ENCODE measurements at regions not wholly inside any gene's neighbourhood (a gene's known extent, or its start where the extent isn't known, plus 50 kb on each side); places are given as distances from the start of the nearest gene placed in this dataset.
"Not testable (repeated sequence)": the region's sequence is repeated elsewhere in the genome, so short reads cannot be mapped to it uniquely, and the experiment has no call there.

DNA sequence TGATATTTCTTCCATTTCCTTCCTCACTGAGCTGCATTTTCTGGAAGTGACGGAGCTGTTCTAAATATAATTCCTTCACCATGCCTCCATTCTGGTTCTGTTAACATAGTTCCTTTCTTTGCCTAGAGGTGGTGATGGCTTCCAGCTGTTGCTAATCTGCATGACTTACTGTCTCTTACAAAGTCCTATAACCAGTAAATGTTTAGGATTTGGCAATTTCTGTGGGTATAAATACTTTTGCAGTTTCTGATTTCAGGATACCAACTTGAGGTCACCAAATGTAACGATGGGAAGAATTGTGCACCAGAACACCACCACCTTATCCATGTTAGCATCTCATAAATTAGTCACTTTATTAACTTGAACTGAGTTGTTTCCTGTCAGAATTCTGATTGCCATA lies 101.7 kb upstream of the FN1 start:
- Histone ChIP-seq H3K9me3 (ENCODE audit: control insufficient read depth in 2 of 2, insufficient read depth in 1 of 2, low read depth in 1 of 2, low read length in 1 of 2) (peaks cover 0 to 11% of the 10 kb centered on the region in 2 donors), H3K36me3 (ENCODE audit: control insufficient read depth in 3 of 3, insufficient read depth in 2 of 3, low read depth in 1 of 3, low read length in 3 of 3) (no peaks in the 10 kb centered on the region), H3K4me3 (ENCODE audit: low read depth in 1 of 3, low read length in 3 of 3) (no peak overlapping the region), H3K27me3 (ENCODE audit: control insufficient read depth in 3 of 3, insufficient read depth in 3 of 3, low read length in 3 of 3) (no peaks in the 10 kb centered on the region), H3K27ac (ENCODE audit: low read depth in 1 of 3, low read length in 2 of 3) (no peak overlapping the region), H3K4me1 (ENCODE audit: control insufficient read depth in 3 of 3, insufficient read depth in 2 of 3, low read depth in 1 of 3, low read length in 2 of 3) (no peaks in the 10 kb centered on the region)
- FAIRE-seq (no peak), DNase-seq (no peak)
- 50 to 80% (median 60%) methylated on average over 2 of the region's 2 CpGs for WGBS, 3 donors

DNA sequence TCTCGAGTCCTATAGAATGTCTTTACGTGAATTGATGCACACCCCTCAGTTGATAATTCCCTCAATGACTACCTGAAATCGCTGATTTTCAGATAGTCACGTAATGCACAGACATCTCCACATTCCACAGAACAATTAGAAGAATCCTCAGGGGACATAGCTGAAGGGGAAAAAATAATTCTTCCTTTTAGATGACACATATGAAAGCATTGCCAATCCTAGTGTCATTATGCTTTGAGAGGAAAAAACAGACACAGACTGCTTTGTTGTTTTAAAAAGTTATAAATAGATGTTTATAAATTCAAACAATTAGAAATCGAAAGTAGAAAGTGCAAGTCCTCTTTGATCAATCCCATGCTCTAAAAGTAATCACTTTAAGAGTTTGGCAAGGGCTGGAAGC lies 100.6 kb upstream of the FN1 start:
- Histone ChIP-seq H3K9me3 (ENCODE audit: control insufficient read depth in 2 of 2, insufficient read depth in 1 of 2, low read depth in 1 of 2, low read length in 1 of 2) (peaks cover 0 to 11% of the 10 kb centered on the region in 2 donors), H3K27ac (ENCODE audit: low read depth in 1 of 3, low read length in 2 of 3) (no peak overlapping the region), H3K4me3 (ENCODE audit: low read depth in 1 of 3, low read length in 3 of 3) (no peak overlapping the region), H3K36me3 (ENCODE audit: control insufficient read depth in 3 of 3, insufficient read depth in 2 of 3, low read depth in 1 of 3, low read length in 3 of 3) (no peaks in the 10 kb centered on the region), H3K27me3 (ENCODE audit: control insufficient read depth in 3 of 3, insufficient read depth in 3 of 3, low read length in 3 of 3) (no peaks in the 10 kb centered on the region), H3K4me1 (ENCODE audit: control insufficient read depth in 3 of 3, insufficient read depth in 2 of 3, low read depth in 1 of 3, low read length in 2 of 3) (no peaks in the 10 kb centered on the region)
- WGBS, 3 donors, result 51 to 54% (median 52%) methylated on average over 5 of the region's 5 CpGs
- no peak for FAIRE-seq
- no peak for DNase-seq

DNA sequence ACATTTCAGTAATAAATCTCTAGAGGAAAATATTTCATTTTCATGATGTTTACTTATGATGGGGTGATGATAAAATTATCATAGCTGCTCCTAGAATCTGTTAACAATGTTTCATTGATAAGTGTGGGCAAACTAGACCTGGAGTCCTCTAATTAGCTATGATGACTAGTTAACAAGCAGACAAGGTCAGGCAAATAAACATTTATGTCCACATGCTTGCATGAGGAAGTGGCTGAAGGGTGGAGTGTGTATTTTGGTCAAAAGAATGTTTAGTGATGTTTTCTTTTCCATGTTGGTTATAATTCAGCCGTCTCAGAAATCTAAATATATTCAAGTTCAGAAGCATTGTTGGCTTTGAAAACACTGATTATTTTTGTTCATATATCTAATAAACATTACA lies 99.9 kb upstream of the FN1 start:
- Histone ChIP-seq H3K9me3 (ENCODE audit: control insufficient read depth in 2 of 2, insufficient read depth in 1 of 2, low read depth in 1 of 2, low read length in 1 of 2) (peaks cover 0 to 11% of the 10 kb centered on the region in 2 donors), H3K4me1 (ENCODE audit: control insufficient read depth in 3 of 3, insufficient read depth in 2 of 3, low read depth in 1 of 3, low read length in 2 of 3) (no peaks in the 10 kb centered on the region), H3K27ac (ENCODE audit: low read depth in 1 of 3, low read length in 2 of 3) (no peak overlapping the region), H3K27me3 (ENCODE audit: control insufficient read depth in 3 of 3, insufficient read depth in 3 of 3, low read length in 3 of 3) (no peaks in the 10 kb centered on the region), H3K4me3 (ENCODE audit: low read depth in 1 of 3, low read length in 3 of 3) (no peak overlapping the region), H3K36me3 (ENCODE audit: control insufficient read depth in 3 of 3, insufficient read depth in 2 of 3, low read depth in 1 of 3, low read length in 3 of 3) (no peaks in the 10 kb centered on the region)
- WGBS, 3 donors, result 18 to 28% (median 23%) methylated on average over 1 of the region's 1 CpG
- FAIRE-seq (no peak), DNase-seq (no peak)

DNA sequence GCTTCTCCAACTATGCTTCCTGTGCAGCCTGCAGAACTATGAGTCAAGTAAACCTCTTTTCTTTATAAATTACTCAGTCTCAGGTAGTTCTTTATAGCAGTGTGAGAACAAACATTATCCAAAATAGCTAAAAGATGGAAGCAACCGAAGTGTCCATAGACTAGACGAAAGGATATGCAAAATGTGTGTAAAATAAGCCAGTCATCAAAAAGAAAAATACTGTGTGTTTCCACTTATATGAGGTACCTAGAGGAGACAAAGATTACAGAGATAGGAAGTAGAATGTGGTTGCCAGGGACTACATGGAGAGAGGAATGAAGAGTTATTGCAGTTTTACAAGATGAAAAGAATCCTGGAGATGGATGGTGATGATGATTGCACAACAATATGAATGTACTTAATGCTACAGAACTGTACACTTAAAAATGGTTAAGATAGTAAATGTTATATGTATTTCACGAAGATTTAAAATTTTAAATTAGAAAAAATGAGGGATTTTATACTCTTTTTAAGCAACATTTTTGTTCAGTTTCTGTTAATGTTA lies 99.3 kb upstream of the FN1 start:
- WGBS, 3 donors, result 79 to 90% (median 88%) methylated on average over 3 of the region's 3 CpGs
- Histone ChIP-seq H3K4me1 (ENCODE audit: control insufficient read depth in 3 of 3, insufficient read depth in 2 of 3, low read depth in 1 of 3, low read length in 2 of 3) (no peaks in the 10 kb centered on the region), H3K36me3 (ENCODE audit: control insufficient read depth in 3 of 3, insufficient read depth in 2 of 3, low read depth in 1 of 3, low read length in 3 of 3) (no peaks in the 10 kb centered on the region), H3K9me3 (ENCODE audit: control insufficient read depth in 2 of 2, insufficient read depth in 1 of 2, low read depth in 1 of 2, low read length in 1 of 2) (peaks cover 0 to 11% of the 10 kb centered on the region in 2 donors), H3K4me3 (ENCODE audit: low read depth in 1 of 3, low read length in 3 of 3) (no peak overlapping the region), H3K27me3 (ENCODE audit: control insufficient read depth in 3 of 3, insufficient read depth in 3 of 3, low read length in 3 of 3) (no peaks in the 10 kb centered on the region), H3K27ac (ENCODE audit: low read depth in 1 of 3, low read length in 2 of 3) (no peak overlapping the region)
- no peak for FAIRE-seq
- no peak for DNase-seq

DNA sequence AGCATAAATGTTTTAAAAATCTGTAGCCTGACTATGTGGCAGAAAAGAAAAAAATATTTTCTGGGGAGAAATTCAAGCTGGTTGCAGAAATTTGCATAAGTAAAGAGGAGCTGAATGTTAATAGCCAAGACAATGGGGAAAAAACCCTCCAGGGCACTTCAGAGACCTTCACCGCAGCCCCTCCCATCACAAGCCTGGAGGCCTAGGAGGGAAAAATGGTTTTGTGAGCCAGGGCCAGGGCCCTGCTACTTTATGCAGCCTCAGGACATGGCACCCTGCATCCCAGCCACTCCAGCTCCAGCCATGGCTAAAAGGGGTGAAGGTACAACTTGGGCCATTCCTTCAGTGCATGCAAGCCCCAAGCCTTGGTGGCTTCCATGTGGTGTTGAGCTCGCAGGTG lies 97.8 kb upstream of the FN1 start:
- not testable (repeated sequence) for H3K4me1 ChIP-seq (ENCODE audit: control insufficient read depth in 3 of 3, insufficient read depth in 2 of 3, low read depth in 1 of 3, low read length in 2 of 3); FAIRE-seq; H3K27me3 ChIP-seq (ENCODE audit: control insufficient read depth in 3 of 3, insufficient read depth in 3 of 3, low read length in 3 of 3); DNase-seq; H3K27ac ChIP-seq (ENCODE audit: low read depth in 1 of 3, low read length in 2 of 3); H3K4me3 ChIP-seq (ENCODE audit: low read depth in 1 of 3, low read length in 3 of 3); H3K36me3 ChIP-seq (ENCODE audit: control insufficient read depth in 3 of 3, insufficient read depth in 2 of 3, low read depth in 1 of 3, low read length in 3 of 3)
- WGBS, 3 donors, result 91 to 94% (median 93%) methylated on average over 2 of the region's 2 CpGs
- H3K9me3 ChIP-seq (ENCODE audit: control insufficient read depth in 2 of 2, insufficient read depth in 1 of 2, low read depth in 1 of 2, low read length in 1 of 2), result peaks cover 0 to 14% of the 10 kb centered on the region in 2 donors

DNA sequence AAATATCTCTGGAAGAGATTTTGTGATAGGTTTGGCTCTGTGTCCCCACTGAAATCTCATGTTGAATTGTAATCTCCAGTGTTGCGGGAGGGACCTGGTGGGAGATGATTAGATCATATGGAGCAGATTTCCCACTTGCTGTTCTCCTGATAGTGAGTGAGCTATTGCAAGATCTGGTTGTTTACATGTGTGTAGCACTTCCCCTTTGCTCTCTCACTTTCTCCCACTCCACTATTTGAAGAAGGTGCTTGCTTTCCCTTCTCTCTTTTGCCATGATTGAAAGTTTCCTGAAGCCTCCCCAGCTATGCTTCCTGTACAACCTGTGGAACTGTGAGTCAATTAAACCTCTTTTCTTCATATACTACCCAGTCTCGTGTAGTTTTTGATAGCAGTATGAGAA lies 97.0 kb upstream of the FN1 start:
- WGBS, 3 donors, result 73 to 88% (median 79%) methylated on average over 2 of the region's 2 CpGs
- no peak overlapping the region for H3K27ac ChIP-seq (ENCODE audit: low read depth in 1 of 3, low read length in 2 of 3)
- no peaks in the 10 kb centered on the region for H3K27me3 ChIP-seq (ENCODE audit: control insufficient read depth in 3 of 3, insufficient read depth in 3 of 3, low read length in 3 of 3)
- no peak overlapping the region for H3K4me3 ChIP-seq (ENCODE audit: low read depth in 1 of 3, low read length in 3 of 3)
- H3K4me1 ChIP-seq (ENCODE audit: control insufficient read depth in 3 of 3, insufficient read depth in 2 of 3, low read depth in 1 of 3, low read length in 2 of 3), result no peaks in the 10 kb centered on the region
- peaks cover 0 to 17% of the 10 kb centered on the region in 2 donors for H3K9me3 ChIP-seq (ENCODE audit: control insufficient read depth in 2 of 2, insufficient read depth in 1 of 2, low read depth in 1 of 2, low read length in 1 of 2)
- DNase-seq (no peak), FAIRE-seq (no peak)
- no peaks in the 10 kb centered on the region for H3K36me3 ChIP-seq (ENCODE audit: control insufficient read depth in 3 of 3, insufficient read depth in 2 of 3, low read depth in 1 of 3, low read length in 3 of 3)

DNA sequence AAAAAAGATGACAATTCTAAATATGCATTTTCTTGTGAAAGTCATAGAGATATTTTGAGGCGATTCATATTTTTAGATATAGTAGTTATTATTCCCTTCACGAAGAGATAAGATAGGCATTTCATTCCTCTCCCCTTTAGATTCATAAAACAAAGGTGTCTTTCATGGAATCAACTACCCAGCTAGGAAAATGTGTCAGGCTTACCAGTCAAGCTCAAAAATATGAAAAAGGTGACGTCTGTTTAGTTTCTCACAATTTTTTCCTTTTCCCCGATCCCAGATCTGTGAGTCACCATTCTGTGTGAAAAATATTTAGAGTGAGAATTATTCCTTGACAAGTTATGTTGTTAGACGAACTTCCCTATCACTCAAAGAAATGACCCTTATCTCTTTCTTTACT lies 95.4 kb upstream of the FN1 start:
- Histone ChIP-seq H3K4me1 (ENCODE audit: control insufficient read depth in 3 of 3, insufficient read depth in 2 of 3, low read depth in 1 of 3, low read length in 2 of 3) (no peaks in the 10 kb centered on the region), H3K9me3 (ENCODE audit: control insufficient read depth in 2 of 2, insufficient read depth in 1 of 2, low read depth in 1 of 2, low read length in 1 of 2) (peaks cover 0 to 20% of the 10 kb centered on the region in 2 donors), H3K27ac (ENCODE audit: low read depth in 1 of 3, low read length in 2 of 3) (no peak overlapping the region), H3K36me3 (ENCODE audit: control insufficient read depth in 3 of 3, insufficient read depth in 2 of 3, low read depth in 1 of 3, low read length in 3 of 3) (no peaks in the 10 kb centered on the region), H3K4me3 (ENCODE audit: low read depth in 1 of 3, low read length in 3 of 3) (no peak overlapping the region), H3K27me3 (ENCODE audit: control insufficient read depth in 3 of 3, insufficient read depth in 3 of 3, low read length in 3 of 3) (no peaks in the 10 kb centered on the region)
- DNase-seq, result no peak
- FAIRE-seq, result no peak
- WGBS, 3 donors, result 16 to 56% (median 30%) methylated on average over 5 of the region's 5 CpGs

DNA sequence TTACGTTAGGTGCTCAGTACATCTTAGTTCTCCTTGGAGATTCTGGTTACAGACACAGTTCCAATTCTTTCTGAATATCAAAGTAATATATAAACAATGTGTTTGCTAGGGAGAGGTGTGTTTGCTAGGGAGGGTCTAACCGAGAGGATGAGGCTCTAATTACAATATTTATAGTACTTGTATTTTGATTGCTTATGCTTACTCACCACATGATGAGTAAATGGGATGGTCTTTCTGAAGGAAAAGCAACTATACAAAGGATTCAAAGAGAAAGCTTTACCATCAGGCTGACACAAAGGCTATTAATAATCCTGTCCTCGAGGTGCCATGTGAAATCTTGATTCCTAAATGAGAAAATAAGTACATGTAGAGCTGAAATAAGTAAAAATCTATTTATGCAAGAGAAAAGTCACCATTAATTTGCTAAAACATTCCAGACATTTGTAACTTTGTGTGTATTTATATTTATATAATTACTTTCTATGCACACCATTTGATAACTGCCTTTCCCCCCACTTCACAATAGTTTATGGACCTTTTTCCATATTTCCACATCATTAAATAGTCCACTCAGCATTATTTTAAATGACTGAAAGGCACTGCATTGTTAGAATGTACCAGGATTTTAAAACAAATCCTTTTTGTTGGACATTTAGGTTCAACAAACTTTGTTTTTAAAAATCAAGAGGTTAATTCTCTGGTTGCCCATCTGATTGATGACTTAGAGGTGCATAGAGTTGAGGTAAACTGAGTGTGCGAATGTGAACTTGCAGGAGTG lies 94.5 kb upstream of the FN1 start:
- Histone ChIP-seq H3K9me3 (ENCODE audit: control insufficient read depth in 2 of 2, insufficient read depth in 1 of 2, low read depth in 1 of 2, low read length in 1 of 2) (peaks cover 0 to 20% of the 10 kb centered on the region in 2 donors), H3K4me1 (ENCODE audit: control insufficient read depth in 3 of 3, insufficient read depth in 2 of 3, low read depth in 1 of 3, low read length in 2 of 3) (no peaks in the 10 kb centered on the region), H3K27me3 (ENCODE audit: control insufficient read depth in 3 of 3, insufficient read depth in 3 of 3, low read length in 3 of 3) (no peaks in the 10 kb centered on the region), H3K27ac (ENCODE audit: low read depth in 1 of 3, low read length in 2 of 3) (no peak overlapping the region), H3K4me3 (ENCODE audit: low read depth in 1 of 3, low read length in 3 of 3) (no peak overlapping the region), H3K36me3 (ENCODE audit: control insufficient read depth in 3 of 3, insufficient read depth in 2 of 3, low read depth in 1 of 3, low read length in 3 of 3) (no peaks in the 10 kb centered on the region)
- no peak for DNase-seq
- no peak for FAIRE-seq
- WGBS, 3 donors, result 52 to 75% (median 57%) methylated on average over 4 of the region's 4 CpGs

DNA sequence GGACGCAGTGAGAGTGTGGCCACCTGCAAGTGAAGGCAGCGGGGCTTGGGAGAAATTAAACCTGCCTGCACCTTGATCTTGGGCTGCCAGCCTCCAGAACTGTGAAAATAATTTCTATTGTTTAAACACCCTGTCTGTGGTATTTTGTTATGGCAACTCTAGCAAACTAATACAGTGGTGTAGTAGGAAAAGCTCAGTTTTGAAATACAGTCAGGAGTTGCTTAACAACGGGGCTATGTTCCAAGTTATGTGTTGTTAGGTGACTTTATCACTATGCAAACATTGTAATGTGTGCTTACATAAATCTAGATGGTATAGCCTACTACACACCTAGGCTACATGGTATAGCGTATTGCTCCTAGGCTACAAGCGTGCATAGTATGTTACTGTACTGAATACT lies 93.4 kb upstream of the FN1 start:
- Histone ChIP-seq H3K4me1 (ENCODE audit: control insufficient read depth in 3 of 3, insufficient read depth in 2 of 3, low read depth in 1 of 3, low read length in 2 of 3) (no peaks in the 10 kb centered on the region), H3K27ac (ENCODE audit: low read depth in 1 of 3, low read length in 2 of 3) (no peak overlapping the region), H3K27me3 (ENCODE audit: control insufficient read depth in 3 of 3, insufficient read depth in 3 of 3, low read length in 3 of 3) (no peaks in the 10 kb centered on the region), H3K36me3 (ENCODE audit: control insufficient read depth in 3 of 3, insufficient read depth in 2 of 3, low read depth in 1 of 3, low read length in 3 of 3) (no peaks in the 10 kb centered on the region), H3K9me3 (ENCODE audit: control insufficient read depth in 2 of 2, insufficient read depth in 1 of 2, low read depth in 1 of 2, low read length in 1 of 2) (peaks cover 0 to 14% of the 10 kb centered on the region in 2 donors), H3K4me3 (ENCODE audit: low read depth in 1 of 3, low read length in 3 of 3) (no peak overlapping the region)
- FAIRE-seq (no peak), DNase-seq (peak; percentile 17 to 56)
- WGBS, 3 donors, result 42 to 71% (median 52%) methylated on average over 5 of the region's 5 CpGs
